ENCODE measurements at regions not wholly inside any gene's neighbourhood (a gene's known extent, or its start where the extent isn't known, plus 50 kb on each side); places are given as distances from the start of the nearest gene placed in this dataset.
"Not testable (repeated sequence)": the region's sequence is repeated elsewhere in the genome, so short reads cannot be mapped to it uniquely, and the experiment has no call there.

GRCh38 chr2:16099326-16099725 lies 159.0 kb downstream of the MYCN start:
- no peak overlapping the region for H3K4me3 ChIP-seq (ENCODE audit: low read depth, low read length)
- no peak for DNase-seq (ENCODE audit: low read depth)
- TF ChIP-seq CTCF (IDR thresholded peaks at IDR 0.05; ENCODE audit: insufficient read depth, low read depth, low read length), result no peak

- no peak for TF ChIP-seq CTCF (IDR thresholded peaks at IDR 0.05; ENCODE audit: insufficient read depth, low read depth, low read length)
- no peak overlapping the region for H3K4me3 ChIP-seq (ENCODE audit: low read depth, low read length)
- DNase-seq (ENCODE audit: low read depth), result no peak
Observed at GRCh38 chr2:16096962-16097361, 156.6 kb downstream of the MYCN start.

GRCh38 chr2:16095483-16095882 lies 155.1 kb downstream of the MYCN start:
- DNase-seq (ENCODE audit: low read depth); H3K4me3 ChIP-seq (ENCODE audit: low read depth, low read length): not testable (repeated sequence)

- no peak overlapping the region for H3K4me3 ChIP-seq (ENCODE audit: low read depth, low read length)
- no peak for DNase-seq (ENCODE audit: low read depth)
- TF ChIP-seq CTCF (IDR thresholded peaks at IDR 0.05; ENCODE audit: insufficient read depth, low read depth, low read length), result no peak
Observed at GRCh38 chr2:16094811-16095210, 154.5 kb downstream of the MYCN start.

- H3K4me3 ChIP-seq (ENCODE audit: low read depth, low read length), result no peak overlapping the region
- DNase-seq (ENCODE audit: low read depth), result no peak
- TF ChIP-seq CTCF (IDR thresholded peaks at IDR 0.05; ENCODE audit: insufficient read depth, low read depth, low read length), result no peak
Observed at GRCh38 chr2:16093639-16094529, 153.5 kb downstream of the MYCN start.

GRCh38 chr2:16092861-16093638 lies 152.7 kb downstream of the MYCN start:
- no peak for TF ChIP-seq CTCF (IDR thresholded peaks at IDR 0.05; ENCODE audit: insufficient read depth, low read depth, low read length)
- DNase-seq (ENCODE audit: low read depth), result no peak
- no peak overlapping the region for H3K4me3 ChIP-seq (ENCODE audit: low read depth, low read length)

GRCh38 chr2:16091576-16092282 lies 151.4 kb downstream of the MYCN start:
- no peak for TF ChIP-seq CTCF (IDR thresholded peaks at IDR 0.05; ENCODE audit: insufficient read depth, low read depth, low read length)
- no peak for DNase-seq (ENCODE audit: low read depth)

More at GRCh38 chr2:16091576-16092282, 151.4 kb downstream of the MYCN start:
- H3K4me3 ChIP-seq (ENCODE audit: low read depth, low read length), result no peak overlapping the region
